Esophagus muscularis mucosa (tissue), 4 donors: ENCODE measurements at regions not wholly inside any gene's neighbourhood (a gene's known extent, or its start where the extent isn't known, plus 50 kb on each side); places are given as distances from the start of the nearest gene placed in this dataset.
"Not testable (repeated sequence)": the region's sequence is repeated elsewhere in the genome, so short reads cannot be mapped to it uniquely, and the experiment has no call there.

Source experiments
- DNase-seq: peaks from one replicate; pipeline ENCODE4 v3.0.0-alpha.2; 2017; ENCODE audit errors: extremely low spot score
- H3K27ac ChIP-seq, 4 donors: fragments of 200-600 bp; sonication (generic); replicated peaks in 1 of 4; 1 replicate in 3 of 4; 2 replicates in 1 of 4; pipeline ENCODE4 v1.5.1; 2016 to 2019; ENCODE audit warnings: mild to moderate bottlenecking in 1 of 4
- H3K27me3 ChIP-seq, 4 donors: fragments of 200-600 bp; sonication (generic); one replicate each; pipeline versions ENCODE4 v1.5.1 to v1.6.0; 2016 to 2019
- H3K36me3 ChIP-seq, 4 donors: fragments of 200-600 bp; sonication (generic); one replicate each; pipeline ENCODE4 v1.5.1; 2016 to 2019
- H3K4me1 ChIP-seq, 4 donors: fragments of 200-600 bp; sonication (generic); one replicate each; pipeline ENCODE4 v1.5.1; 2016 to 2019
- H3K4me3 ChIP-seq, 4 donors: fragments of 200-600 bp; sonication (generic); 1 replicate in 2 of 4; 2 replicates in 2 of 4; pipeline ENCODE4 v1.5.1; 2016 to 2019; ENCODE audit warnings: mild to moderate bottlenecking in 4 of 4, moderate library complexity in 1 of 4
- H3K9me3 ChIP-seq, 4 donors: fragments of 200-600 bp; sonication (generic); 1 replicate in 3 of 4; 2 replicates in 1 of 4; pipeline ENCODE4 v1.5.1; 2016 to 2019
- CTCF ChIP-seq, 3 experiments: fragments of 200-600 bp in 2 of 3; fragments of 450-650 bp in 1 of 3; sonication (generic) in 2 of 3; IDR thresholded peaks; one replicate each; pipeline ENCODE4 v1.5.1; 2017 to 2019; ENCODE audit warnings: antibody characterized with exemption in 3 of 3, mild to moderate bottlenecking in 2 of 3, moderate library complexity in 1 of 3
- EP300 ChIP-seq: sonication (generic); formaldehyde crosslinking; IDR thresholded peaks from one replicate; pipeline ENCODE4 v1.6.1; 2017; ENCODE audit warnings: antibody characterized with exemption
- POLR2A ChIP-seq: fragments of 450-650 bp; IDR thresholded peaks from one replicate; pipeline ENCODE4 v1.6.1; 2017; ENCODE audit warnings: antibody characterized with exemption, moderate library complexity, mild to moderate bottlenecking, low read depth
- POLR2AphosphoS5 ChIP-seq, 2 donors: sonication (generic); formaldehyde crosslinking; IDR thresholded peaks; one replicate each; pipeline ENCODE4 v1.6.1; 2017; ENCODE audit warnings: antibody characterized with exemption in 2 of 2
- WGBS: methylation state at CpG from one replicate; pipeline ENCODE4 v1.1.5; 2018; 5-methylcytosine and 5-hydroxymethylcytosine counted together
- intact Hi-C: fragments of 100-400 bp; cut with DNase I; formaldehyde crosslinking; loops from one replicate; pipeline ENCODE4 v1.15.1; 2023

GRCh38 chr1:212167098-212167497 is 118.1 kb upstream of the PPP2R5A start:
- H3K27me3 ChIP-seq = no peaks in the 10 kb centered on the region
- H3K4me3 ChIP-seq = no peak overlapping the region
- peaks cover 24 to 29% (median 26%) of the 10 kb centered on the region in 4 donors for H3K4me1 ChIP-seq
- peak overlapping the region in 3 of 4 donors; percentile 7 to 38 (median 16) for H3K27ac ChIP-seq
- no peak for TF ChIP-seq POLR2A
- no peak for TF ChIP-seq EP300
- no peaks in the 10 kb centered on the region for H3K36me3 ChIP-seq
- H3K9me3 ChIP-seq = no peaks in the 10 kb centered on the region
- intact Hi-C loops = loop anchor here (10.0 kb wide), 1 partner anchor 68 kb away; no protein-coding TSS in a partner anchor
- 18% methylated on average over 7 of the region's 7 CpGs for WGBS
- DNase-seq = no peak

GRCh38 chr1:212173567-212173966 is 111.6 kb upstream of the PPP2R5A start:
- 78% methylated on average over 3 of the region's 3 CpGs for WGBS
- TF ChIP-seq POLR2AphosphoS5 (IDR thresholded peaks at IDR 0.05) (no peak), POLR2A (no peak), EP300 (no peak), CTCF (IDR thresholded peaks at IDR 0.05) (no peak)
- no peak for DNase-seq
- H3K27me3 ChIP-seq = no peaks in the 10 kb centered on the region
- no peaks in the 10 kb centered on the region for H3K9me3 ChIP-seq
- H3K27ac ChIP-seq = no peak overlapping the region
- no peak overlapping the region for H3K4me3 ChIP-seq
- H3K36me3 ChIP-seq = no peaks in the 10 kb centered on the region
- intact Hi-C loops = no loop called here
- peaks cover 0 to 2% (median under 1%) of the 10 kb centered on the region in 4 donors for H3K4me1 ChIP-seq

GRCh38 chr1:212174295-212174694 is 110.9 kb upstream of the PPP2R5A start:
- DNase-seq, intact Hi-C loops, H3K4me1 ChIP-seq, H3K9me3 ChIP-seq, H3K27ac ChIP-seq, H3K36me3 ChIP-seq, H3K27me3 ChIP-seq, H3K4me3 ChIP-seq: not testable (repeated sequence)
- WGBS = 98% methylated on average over 9 of the region's 9 CpGs

- H3K4me3 ChIP-seq = no peak overlapping the region
- no peaks in the 10 kb centered on the region for H3K36me3 ChIP-seq
- TF ChIP-seq POLR2AphosphoS5 (IDR thresholded peaks at IDR 0.05) = no peak
- TF ChIP-seq POLR2A = no peak
- no peak for TF ChIP-seq CTCF (IDR thresholded peaks at IDR 0.05)
- TF ChIP-seq EP300 = no peak
- H3K9me3 ChIP-seq = no peaks in the 10 kb centered on the region
- H3K27me3 ChIP-seq = no peaks in the 10 kb centered on the region
- intact Hi-C loops = no loop called here
- peaks cover 5 to 19% (median 15%) of the 10 kb centered on the region in 4 donors for H3K4me1 ChIP-seq
- DNase-seq = no peak
- WGBS = 96% methylated on average over 2 of the region's 2 CpGs
- no peak overlapping the region for H3K27ac ChIP-seq
Observed at GRCh38 chr1:212177542-212177941, 107.7 kb upstream of the PPP2R5A start.

- intact Hi-C loops = no loop called here
- Histone ChIP-seq H3K4me3 (no peak overlapping the region), H3K27me3 (no peaks in the 10 kb centered on the region), H3K36me3 (no peaks in the 10 kb centered on the region), H3K9me3 (no peaks in the 10 kb centered on the region), H3K4me1 (peaks cover 5 to 19% (median 15%) of the 10 kb centered on the region in 4 donors), H3K27ac (no peak overlapping the region)
- DNase-seq = no peak
- TF ChIP-seq CTCF (IDR thresholded peaks at IDR 0.05) = no peak
- no peak for TF ChIP-seq POLR2A
- TF ChIP-seq EP300 = no peak
- TF ChIP-seq POLR2AphosphoS5 (IDR thresholded peaks at IDR 0.05) = no peak
- WGBS = 72% methylated on average over 2 of the region's 2 CpGs
Observed at GRCh38 chr1:212178851-212179250, 106.4 kb upstream of the PPP2R5A start.

GRCh38 chr1:212179394-212180076 is 105.7 kb upstream of the PPP2R5A start:
- Histone ChIP-seq H3K9me3 (no peaks in the 10 kb centered on the region), H3K27me3 (no peaks in the 10 kb centered on the region), H3K36me3 (no peaks in the 10 kb centered on the region), H3K27ac (no peak overlapping the region), H3K4me3 (no peak overlapping the region), H3K4me1 (peaks cover 5 to 19% (median 15%) of the 10 kb centered on the region in 4 donors)
- WGBS = 67% methylated on average over 2 of the region's 2 CpGs
- TF ChIP-seq CTCF (IDR thresholded peaks at IDR 0.05) (no peak), POLR2A (no peak), POLR2AphosphoS5 (IDR thresholded peaks at IDR 0.05) (no peak), EP300 (no peak)
- intact Hi-C loops = no loop called here
- DNase-seq = no peak
